Kidney epithelial cell (primary cell): ENCODE measurements at regions not wholly inside any gene's neighbourhood (a gene's known extent, or its start where the extent isn't known, plus 50 kb on each side); places are given as distances from the start of the nearest gene placed in this dataset.

Source experiments
- DNase-seq: peaks from one replicate; pipeline ENCODE4 v3.0.0-alpha.2; 2010; ENCODE audit warnings: low read depth
- H3K27me3 ChIP-seq: 2 replicates; pipeline ENCODE4 v1.6.0; 2011; ENCODE audit warnings: low read length; ENCODE audit not compliant: control insufficient read depth, insufficient read depth
- H3K36me3 ChIP-seq: 2 replicates; pipeline ENCODE4 v1.5.1; 2011; ENCODE audit warnings: low read length; ENCODE audit not compliant: control insufficient read depth, insufficient read depth
- H3K4me3 ChIP-seq: 2 replicates; pipeline ENCODE4 v1.5.1; 2011; ENCODE audit warnings: low read depth, mild to moderate bottlenecking, control low read depth, low read length
- TF ChIP-seq, protein P1 (sequence below): IDR thresholded peaks from 2 replicates; pipeline ENCODE4 v1.5.1; 2011; ENCODE audit warnings: mild to moderate bottlenecking, moderate library complexity, low read length, control low read depth, inconsistent platforms; ENCODE audit not compliant: insufficient read depth, poor library complexity, severe bottlenecking

DNA sequence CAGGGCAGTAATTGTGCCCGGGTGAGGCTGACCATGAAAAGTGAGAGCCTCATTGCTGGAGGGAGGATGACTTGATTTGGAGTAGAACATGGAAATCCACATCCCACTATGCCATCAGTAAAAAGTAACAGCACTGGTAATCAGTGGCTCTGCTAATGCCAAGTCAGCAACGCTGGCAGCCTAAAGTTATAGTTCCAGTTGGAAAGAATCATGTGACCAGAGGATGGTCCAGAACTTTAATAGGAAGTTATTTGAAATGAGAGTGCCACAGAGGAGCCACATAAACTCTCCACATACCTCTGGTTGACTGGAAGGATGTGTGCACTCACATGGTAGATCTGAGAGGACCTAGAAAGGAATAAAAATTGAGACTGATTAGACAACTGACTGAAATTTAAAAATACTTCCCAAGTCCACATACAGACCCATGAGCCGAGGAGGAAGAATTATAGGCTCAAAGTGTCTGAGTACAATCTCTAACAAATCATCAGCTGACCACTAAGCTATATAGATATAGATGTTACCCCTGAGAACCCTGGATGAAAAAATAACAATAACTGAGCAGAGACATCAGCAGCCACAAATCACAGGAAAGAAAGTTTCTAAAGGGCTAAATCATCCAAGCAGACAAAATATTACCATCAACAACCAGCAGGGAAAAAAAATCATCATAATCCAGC is 346.8 kb downstream of the STK39 start:
- Histone ChIP-seq H3K27me3 (no peaks in the 10 kb centered on the region), H3K36me3 (no peaks in the 10 kb centered on the region), H3K4me3 (no peak overlapping the region)
- TF ChIP-seq, protein P1, sequence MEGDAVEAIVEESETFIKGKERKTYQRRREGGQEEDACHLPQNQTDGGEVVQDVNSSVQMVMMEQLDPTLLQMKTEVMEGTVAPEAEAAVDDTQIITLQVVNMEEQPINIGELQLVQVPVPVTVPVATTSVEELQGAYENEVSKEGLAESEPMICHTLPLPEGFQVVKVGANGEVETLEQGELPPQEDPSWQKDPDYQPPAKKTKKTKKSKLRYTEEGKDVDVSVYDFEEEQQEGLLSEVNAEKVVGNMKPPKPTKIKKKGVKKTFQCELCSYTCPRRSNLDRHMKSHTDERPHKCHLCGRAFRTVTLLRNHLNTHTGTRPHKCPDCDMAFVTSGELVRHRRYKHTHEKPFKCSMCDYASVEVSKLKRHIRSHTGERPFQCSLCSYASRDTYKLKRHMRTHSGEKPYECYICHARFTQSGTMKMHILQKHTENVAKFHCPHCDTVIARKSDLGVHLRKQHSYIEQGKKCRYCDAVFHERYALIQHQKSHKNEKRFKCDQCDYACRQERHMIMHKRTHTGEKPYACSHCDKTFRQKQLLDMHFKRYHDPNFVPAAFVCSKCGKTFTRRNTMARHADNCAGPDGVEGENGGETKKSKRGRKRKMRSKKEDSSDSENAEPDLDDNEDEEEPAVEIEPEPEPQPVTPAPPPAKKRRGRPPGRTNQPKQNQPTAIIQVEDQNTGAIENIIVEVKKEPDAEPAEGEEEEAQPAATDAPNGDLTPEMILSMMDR = no peak
- DNase-seq = no peak

DNA sequence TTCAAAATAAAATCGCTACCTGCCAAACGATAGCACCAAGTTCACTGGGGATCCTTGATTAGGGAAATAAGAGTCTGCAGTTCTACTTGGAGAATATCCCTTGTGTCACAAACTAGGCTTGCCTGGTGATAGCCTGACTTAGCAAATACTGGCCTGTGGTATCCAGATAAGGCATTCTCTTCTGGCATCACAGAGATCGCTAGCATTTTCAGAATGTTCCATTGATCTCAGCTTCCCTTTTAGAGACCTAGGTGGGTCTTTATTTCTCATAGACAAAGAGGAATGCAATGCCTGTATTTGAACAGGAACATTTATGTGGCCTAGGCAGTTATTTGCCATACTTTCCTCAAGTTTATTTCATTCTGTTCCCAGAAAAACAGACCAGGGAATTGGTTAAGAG is 349.1 kb downstream of the STK39 start:
- Histone ChIP-seq H3K4me3 (no peak overlapping the region), H3K36me3 (no peaks in the 10 kb centered on the region), H3K27me3 (no peaks in the 10 kb centered on the region)
- TF ChIP-seq, protein P1 = no peak
- no peak for DNase-seq

DNA sequence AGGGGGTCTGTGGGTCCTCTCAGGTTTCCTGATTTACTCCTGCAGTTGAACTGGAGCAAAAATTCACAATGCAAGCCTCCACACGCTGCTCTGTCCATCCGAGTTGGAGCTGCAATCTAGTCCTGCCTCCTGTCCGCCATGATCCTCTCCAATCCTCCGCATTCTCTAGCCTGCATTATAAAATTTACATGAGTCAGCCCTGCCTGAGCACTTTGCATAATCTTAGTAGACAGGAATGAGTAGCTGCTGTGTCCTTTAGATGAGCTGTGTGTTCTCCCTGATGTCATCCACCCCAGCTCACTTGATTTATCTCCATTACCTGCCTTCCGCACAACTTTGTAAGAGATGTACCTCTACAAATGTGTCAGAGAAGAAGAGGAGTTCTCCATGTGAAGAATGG is 355.6 kb downstream of the STK39 start:
- H3K27me3 ChIP-seq = no peaks in the 10 kb centered on the region
- H3K36me3 ChIP-seq = no peaks in the 10 kb centered on the region
- TF ChIP-seq, protein P1 = no peak
- no peak for DNase-seq
- no peak overlapping the region for H3K4me3 ChIP-seq

DNA sequence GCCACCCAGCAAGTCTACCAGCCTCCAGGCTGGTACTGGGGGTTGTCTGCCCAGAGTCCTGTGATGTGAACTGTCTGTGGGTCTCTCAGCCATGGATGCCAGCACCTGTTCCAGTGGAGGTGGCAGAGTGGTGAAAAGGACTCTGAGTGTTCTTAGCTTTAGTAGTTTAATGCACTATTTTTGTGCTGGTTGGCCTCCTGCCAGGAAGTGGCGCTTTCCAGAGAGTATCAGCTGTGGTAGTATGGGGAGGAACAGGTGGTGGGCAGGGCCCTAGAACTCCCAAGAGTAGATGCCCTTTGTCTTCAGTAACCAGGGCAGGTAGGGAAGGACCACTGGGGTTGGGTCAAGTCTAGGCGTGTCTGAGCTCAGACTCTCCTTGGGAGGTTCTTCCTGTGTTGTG is 356.7 kb downstream of the STK39 start:
- H3K4me3 ChIP-seq = no peak overlapping the region
- TF ChIP-seq, protein P1 = no peak
- no peaks in the 10 kb centered on the region for H3K36me3 ChIP-seq
- H3K27me3 ChIP-seq = no peaks in the 10 kb centered on the region
- DNase-seq = no peak

DNA sequence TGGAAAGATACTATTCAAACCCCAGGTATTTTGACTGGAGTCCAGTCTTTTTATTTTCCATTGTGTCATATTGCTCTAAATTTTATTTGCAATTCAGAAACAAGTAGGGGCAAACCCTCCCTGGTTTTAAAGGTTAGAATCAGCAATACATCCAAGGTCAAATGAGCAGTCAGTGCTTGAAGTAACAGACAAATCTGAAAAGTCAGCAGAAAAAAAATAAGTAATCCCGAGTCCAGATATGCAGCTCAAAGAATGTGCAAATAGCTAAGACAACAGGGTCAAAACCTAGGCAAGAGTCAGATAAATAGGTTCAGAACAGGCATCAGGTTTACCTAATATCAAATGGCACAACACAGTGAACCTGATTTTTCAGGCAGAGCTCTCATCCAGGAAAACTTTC is 367.0 kb downstream of the STK39 start:
- no peak for DNase-seq
- TF ChIP-seq, protein P1 = no peak
- H3K4me3 ChIP-seq = no peak overlapping the region
- H3K27me3 ChIP-seq = no peaks in the 10 kb centered on the region
- H3K36me3 ChIP-seq = no peaks in the 10 kb centered on the region

DNA sequence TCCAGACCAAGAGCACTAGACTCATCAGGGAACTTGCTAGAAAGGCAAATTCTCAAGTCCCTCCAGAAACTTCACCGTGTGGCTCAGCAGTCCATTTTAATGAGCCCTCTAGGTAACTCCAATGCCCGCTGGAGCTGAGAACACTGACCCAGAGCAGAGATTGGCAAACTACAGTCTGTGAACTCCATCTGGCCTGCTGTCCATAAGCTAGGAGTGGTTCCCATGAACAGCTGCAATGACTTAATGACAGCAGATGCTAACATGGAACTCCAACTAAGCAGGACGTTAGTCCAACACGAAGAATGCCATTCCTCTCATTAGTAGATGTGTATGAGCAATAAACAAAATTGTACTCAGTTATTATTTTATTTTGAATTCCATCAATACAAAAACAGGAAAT is 371.9 kb downstream of the STK39 start:
- H3K27me3 ChIP-seq = no peaks in the 10 kb centered on the region
- TF ChIP-seq, protein P1 = no peak
- H3K36me3 ChIP-seq = no peaks in the 10 kb centered on the region
- H3K4me3 ChIP-seq = no peak overlapping the region
- no peak for DNase-seq
